Subcutaneous abdominal adipose tissue (tissue), 5 donors: ENCODE measurements at regions not wholly inside any gene's neighbourhood (a gene's known extent, or its start where the extent isn't known, plus 50 kb on each side); places are given as distances from the start of the nearest gene placed in this dataset.

Experiments
- H3K27ac ChIP-seq: one replicate; pipeline ENCODE4 v1.7.0; 2013; ENCODE audit warnings: low read depth, mild to moderate bottlenecking, inconsistent platforms, low read length, moderate library complexity
- H3K27me3 ChIP-seq, 5 donors: one replicate each; pipeline ENCODE4 v1.7.0; 2013; ENCODE audit warnings: low read length in 5 of 5, inconsistent platforms in 1 of 5; ENCODE audit not compliant: control insufficient read depth in 5 of 5, insufficient read depth in 4 of 5
- H3K36me3 ChIP-seq, 5 donors: one replicate each; pipeline ENCODE4 v1.7.0; 2013; ENCODE audit warnings: low read length in 5 of 5; ENCODE audit not compliant: control insufficient read depth in 5 of 5, insufficient read depth in 5 of 5
- H3K4me1 ChIP-seq, 5 donors: one replicate each; pipeline ENCODE4 v1.7.0; 2013; ENCODE audit warnings: low read length in 5 of 5, mild to moderate bottlenecking in 3 of 5, moderate library complexity in 1 of 5; ENCODE audit not compliant: control insufficient read depth in 5 of 5, insufficient read depth in 5 of 5
- H3K4me3 ChIP-seq, 5 donors: one replicate each; pipeline ENCODE4 v1.7.0; 2013; ENCODE audit warnings: low read length in 5 of 5, low read depth in 1 of 5
- H3K9ac ChIP-seq, 5 donors: one replicate each; pipeline ENCODE4 v1.7.0; 2013; ENCODE audit warnings: low read length in 5 of 5, mild to moderate bottlenecking in 4 of 5, moderate library complexity in 3 of 5
- H3K9me3 ChIP-seq, 5 donors: one replicate each; pipeline ENCODE4 v1.7.0; 2013; ENCODE audit warnings: low read length in 5 of 5; ENCODE audit not compliant: control insufficient read depth in 5 of 5
- donor health status: healthy.
- donor health status: healthy.
- donor health status: healthy.
- donor health status: healthy.
- donor health status: healthy.

GRCh38 chr13:39226359-39226758 is 188.1 kb downstream of the NHLRC3 start:
- no peaks in the 10 kb centered on the region for H3K36me3 ChIP-seq
- no peaks in the 10 kb centered on the region for H3K9me3 ChIP-seq
- H3K4me3 ChIP-seq = no peak overlapping the region
- H3K27ac ChIP-seq = no peak overlapping the region
- no peak overlapping the region for H3K9ac ChIP-seq
- H3K4me1 ChIP-seq = no peaks in the 10 kb centered on the region
- H3K27me3 ChIP-seq = no peaks in the 10 kb centered on the region

- H3K27ac ChIP-seq = no peak overlapping the region
- no peak overlapping the region for H3K9ac ChIP-seq
- H3K4me1 ChIP-seq = peaks cover 0 to 10% (median 0%) of the 10 kb centered on the region in 5 donors
- H3K36me3 ChIP-seq = no peaks in the 10 kb centered on the region
- H3K9me3 ChIP-seq = no peaks in the 10 kb centered on the region
- H3K4me3 ChIP-seq = no peak overlapping the region
- no peaks in the 10 kb centered on the region for H3K27me3 ChIP-seq
These were observed 194.2 kb downstream of the NHLRC3 start for GRCh38 chr13:39232401-39232980.

GRCh38 chr13:39232999-39233398 is 194.7 kb downstream of the NHLRC3 start:
- H3K27ac ChIP-seq = no peak overlapping the region
- H3K9me3 ChIP-seq = no peaks in the 10 kb centered on the region
- no peak overlapping the region for H3K4me3 ChIP-seq
- H3K9ac ChIP-seq = no peak overlapping the region
- no peaks in the 10 kb centered on the region for H3K36me3 ChIP-seq
- H3K4me1 ChIP-seq = peaks cover 0 to 10% (median 0%) of the 10 kb centered on the region in 5 donors
- no peaks in the 10 kb centered on the region for H3K27me3 ChIP-seq

- no peaks in the 10 kb centered on the region for H3K36me3 ChIP-seq
- no peak overlapping the region for H3K27ac ChIP-seq
- H3K9ac ChIP-seq = no peak overlapping the region
- H3K27me3 ChIP-seq = no peaks in the 10 kb centered on the region
- H3K4me3 ChIP-seq = no peak overlapping the region
- H3K4me1 ChIP-seq = peaks cover 0 to 10% (median 0%) of the 10 kb centered on the region in 5 donors
- no peaks in the 10 kb centered on the region for H3K9me3 ChIP-seq
These were observed 195.3 kb downstream of the NHLRC3 start for GRCh38 chr13:39233519-39233918.

- H3K27me3 ChIP-seq = no peaks in the 10 kb centered on the region
- H3K36me3 ChIP-seq = no peaks in the 10 kb centered on the region
- no peak overlapping the region for H3K4me3 ChIP-seq
- no peaks in the 10 kb centered on the region for H3K9me3 ChIP-seq
- no peak overlapping the region for H3K9ac ChIP-seq
- no peaks in the 10 kb centered on the region for H3K4me1 ChIP-seq
- H3K27ac ChIP-seq = no peak overlapping the region
These were observed 206.4 kb downstream of the NHLRC3 start for GRCh38 chr13:39244561-39245230.

GRCh38 chr13:39245688-39246087 is 207.4 kb downstream of the NHLRC3 start:
- no peak overlapping the region for H3K27ac ChIP-seq
- H3K9ac ChIP-seq = no peak overlapping the region
- no peaks in the 10 kb centered on the region for H3K27me3 ChIP-seq
- no peaks in the 10 kb centered on the region for H3K4me1 ChIP-seq
- H3K9me3 ChIP-seq = no peaks in the 10 kb centered on the region
- H3K4me3 ChIP-seq = no peak overlapping the region
- no peaks in the 10 kb centered on the region for H3K36me3 ChIP-seq

- H3K9me3 ChIP-seq = no peaks in the 10 kb centered on the region
These were observed 211.7 kb downstream of the NHLRC3 start for GRCh38 chr13:39249982-39250381.

GRCh38 chr13:39250440-39250839 is 212.2 kb downstream of the NHLRC3 start:
- Histone ChIP-seq H3K36me3 (no peaks in the 10 kb centered on the region), H3K9ac (no peak overlapping the region), H3K4me1 (peaks cover 0 to 6% (median 3%) of the 10 kb centered on the region in 5 donors), H3K27ac (no peak overlapping the region), H3K4me3 (no peak overlapping the region), H3K9me3 (no peaks in the 10 kb centered on the region), H3K27me3 (no peaks in the 10 kb centered on the region)

More at GRCh38 chr13:39249982-39250381, 211.7 kb downstream of the NHLRC3 start:
- no peak overlapping the region for H3K4me3 ChIP-seq
- H3K9ac ChIP-seq = no peak overlapping the region
- H3K36me3 ChIP-seq = no peaks in the 10 kb centered on the region
- H3K27ac ChIP-seq = no peak overlapping the region
- H3K27me3 ChIP-seq = no peaks in the 10 kb centered on the region
- H3K4me1 ChIP-seq = peaks cover 0 to 6% (median 3%) of the 10 kb centered on the region in 5 donors

- Histone ChIP-seq H3K27me3 (no peaks in the 10 kb centered on the region), H3K36me3 (no peaks in the 10 kb centered on the region), H3K4me1 (peaks cover 0 to 8% (median 6%) of the 10 kb centered on the region in 5 donors), H3K4me3 (no peak overlapping the region), H3K27ac (no peak overlapping the region), H3K9ac (no peak overlapping the region), H3K9me3 (no peaks in the 10 kb centered on the region)
These were observed 213.1 kb downstream of the NHLRC3 start for GRCh38 chr13:39251340-39251739.

- H3K27ac ChIP-seq = no peak overlapping the region
- H3K9me3 ChIP-seq = no peaks in the 10 kb centered on the region
- H3K4me3 ChIP-seq = no peak overlapping the region
- no peaks in the 10 kb centered on the region for H3K36me3 ChIP-seq
- no peak overlapping the region for H3K9ac ChIP-seq
- peaks cover 0 to 24% (median 15%) of the 10 kb centered on the region in 5 donors for H3K4me1 ChIP-seq
- H3K27me3 ChIP-seq = no peaks in the 10 kb centered on the region
These were observed 215.5 kb downstream of the NHLRC3 start for GRCh38 chr13:39253774-39254173.
